OCI-LY3 (cell line): ENCODE measurements at regions not wholly inside any gene's neighbourhood (a gene's known extent, or its start where the extent isn't known, plus 50 kb on each side); places are given as distances from the start of the nearest gene placed in this dataset.

Source experiments
- CTCF ChIP-seq: fragments of 200-600, 300-600 bp; sonication (generic); IDR thresholded peaks from 2 replicates; pipeline ENCODE4 v1.5.1; 2014; ENCODE audit warnings: antibody characterized with exemption, low read length, low read depth
- EZH2phosphoT487 ChIP-seq: fragments of 200-600 bp; shearing (Covaris generic); IDR thresholded peaks from 2 replicates; pipeline ENCODE4 v1.6.1; 2018; ENCODE audit warnings: antibody characterized with exemption, mixed run types, low read depth

- TF ChIP-seq CTCF (no peak), EZH2phosphoT487 (no peak)
These were observed 139.1 kb upstream of the GMDS start for GRCh38 chr6:2384528-2384927.
